B cell (primary cell): ENCODE measurements at regions not wholly inside any gene's neighbourhood (a gene's known extent, or its start where the extent isn't known, plus 50 kb on each side); places are given as distances from the start of the nearest gene placed in this dataset.

Experiments used
- ATAC-seq: fragments of 200-7000 bp; cut with Tn5 transposase; one replicate; pipeline ENCODE4 v1.10.0; 2021; ENCODE audit warnings: low read depth, mild to moderate bottlenecking, moderate number of reproducible peaks, moderate library complexity
- CTCF ChIA-PET: fragments of 350-600 bp; sonication (Branson Sonifier 250); formaldehyde crosslinking; loops from one replicate; lab custom pipeline; 2021; ENCODE audit warnings: antibody characterized with exemption, inconsistent platforms; lab: Charles Lee
- POLR2A ChIA-PET: fragments of 350-600 bp; sonication (Branson Sonifier 250); formaldehyde crosslinking; loops from one replicate; lab custom pipeline; 2021; ENCODE audit warnings: antibody characterized with exemption; lab: Charles Lee
- DNase-seq: peaks from one replicate; pipeline ENCODE4 v3.0.0; 2013
- H2AFZ ChIP-seq: 2 replicates; pipeline ENCODE4 v1.6.1; 2012; ENCODE audit warnings: mild to moderate bottlenecking, low read depth, low read length; ENCODE audit not compliant: insufficient read depth, poor library complexity, severe bottlenecking
- H3K27ac ChIP-seq, 2 donors: 1 replicate in 1 of 2; 2 replicates in 1 of 2; pipeline ENCODE4 v1.5.1; 2012 to 2013; ENCODE audit warnings: low read length in 2 of 2, mild to moderate bottlenecking in 2 of 2, moderate library complexity in 1 of 2
- H3K27me3 ChIP-seq, 4 experiments: fragments of 200-600 bp in 1 of 4; sonication (generic) in 1 of 4; replicated peaks in 1 of 4; 1 replicate in 2 of 4; 2 replicates in 2 of 4; pipeline versions ENCODE4 v1.6.1 to v1.7.0; 2013 to 2016; ENCODE audit warnings: low read length in 3 of 4, mild to moderate bottlenecking in 2 of 4, mixed read lengths in 1 of 4, moderate library complexity in 1 of 4; ENCODE audit not compliant: insufficient read depth in 4 of 4, control insufficient read depth in 3 of 4; ENCODE audit errors: control extremely low read depth in 1 of 4
- H3K36me3 ChIP-seq, 2 experiments: replicated peaks in 1 of 2; 1 replicate in 1 of 2; 2 replicates in 1 of 2; pipeline versions ENCODE4 v1.6.1 to v1.7.1; 2013; ENCODE audit warnings: low read length in 1 of 2; ENCODE audit not compliant: insufficient read depth in 2 of 2, control insufficient read depth in 1 of 2; ENCODE audit errors: control extremely low read depth in 1 of 2, extremely low read depth in 1 of 2
- H3K4me1 ChIP-seq, 2 donors: fragments of 200-600 bp in 1 of 2; sonication (generic) in 1 of 2; 1 replicate in 1 of 2; 2 replicates in 1 of 2; pipeline versions ENCODE4 v1.5.1 to v1.6.1; 2013 to 2017; ENCODE audit warnings: low read length in 2 of 2; ENCODE audit not compliant: control insufficient read depth in 2 of 2, insufficient read depth in 2 of 2
- H3K4me2 ChIP-seq: replicated peaks from 2 replicates; pipeline ENCODE3; 2012; ENCODE audit warnings: mild to moderate bottlenecking, low read depth, low read length; ENCODE audit not compliant: poor library complexity, severe bottlenecking
- H3K4me3 ChIP-seq, 5 experiments: fragments of 200-600 bp in 1 of 5; sonication (generic) in 1 of 5; 1 replicate in 3 of 5; 2 replicates in 2 of 5; pipeline versions ENCODE4 v1.5.1 to v1.7.0; 2011 to 2016; ENCODE audit warnings: low read length in 4 of 5, mild to moderate bottlenecking in 4 of 5, low read depth in 2 of 5, control low read depth in 1 of 5, moderate library complexity in 1 of 5; ENCODE audit not compliant: insufficient read depth in 1 of 5; ENCODE audit errors: control extremely low read depth in 1 of 5, extremely low read depth in 1 of 5
- H3K79me2 ChIP-seq: fragments of 200-600 bp; sonication (generic); one replicate; pipeline ENCODE4 v1.6.0; 2016; ENCODE audit warnings: low read length; ENCODE audit not compliant: control insufficient read depth, insufficient read depth
- H3K9ac ChIP-seq: fragments of 200-600 bp; sonication (generic); 2 replicates; pipeline ENCODE4 v1.6.1; 2017; ENCODE audit warnings: mild to moderate bottlenecking, low read length, moderate library complexity
- H3K9me3 ChIP-seq, 3 donors: one replicate each; pipeline versions ENCODE4 v1.6.1 to v1.7.1; 2013; ENCODE audit warnings: low read length in 2 of 3; ENCODE audit not compliant: control insufficient read depth in 2 of 3, insufficient read depth in 1 of 3; ENCODE audit errors: control extremely low read depth in 1 of 3
- H4K20me1 ChIP-seq: 2 replicates; pipeline ENCODE4 v1.6.0; 2012; ENCODE audit warnings: mild to moderate bottlenecking, low read length; ENCODE audit not compliant: insufficient read depth, control insufficient read depth, poor library complexity, severe bottlenecking
- H3K27ac Mint-ChIP-seq: one replicate; pipeline ENCODE4 v1.8.0; 2021; ENCODE audit warnings: mixed read lengths
- H3K27me3 Mint-ChIP-seq: one replicate; pipeline ENCODE4 v1.8.0; 2021; ENCODE audit warnings: mixed read lengths
- H3K4me1 Mint-ChIP-seq: one replicate; pipeline ENCODE4 v1.8.0; 2021; ENCODE audit warnings: mixed read lengths
- H3K4me3 Mint-ChIP-seq: one replicate; pipeline ENCODE4 v1.8.0; 2021; ENCODE audit warnings: mixed read lengths
- H3K9me3 Mint-ChIP-seq: one replicate; pipeline ENCODE4 v1.8.0; 2022; ENCODE audit warnings: mixed read lengths; ENCODE audit not compliant: insufficient read depth
- CTCF ChIP-seq: fragments of 200-600 bp; IDR thresholded peaks from one replicate; pipeline ENCODE4 v1.8.0; 2022; ENCODE audit warnings: antibody characterized with exemption, mild to moderate bottlenecking
- EZH2 ChIP-seq: IDR thresholded peaks from 2 replicates; pipeline ENCODE4 v1.6.1; 2012; ENCODE audit warnings: borderline replicate concordance, low read depth, mild to moderate bottlenecking, moderate library complexity, low read length; ENCODE audit not compliant: insufficient read depth, poor library complexity, severe bottlenecking
- WGBS: methylation state at CpG from one replicate; pipeline ENCODE4 v1.1.5; 2013; ENCODE audit warnings: missing lambda C conversion rate; ENCODE audit not compliant: insufficient coverage; 5-methylcytosine and 5-hydroxymethylcytosine counted together
- intact Hi-C: fragments of 100-400 bp; cut with micrococcal nuclease; formaldehyde crosslinking; loops from one replicate; pipeline ENCODE4 v1.10.0; 2022

DNA sequence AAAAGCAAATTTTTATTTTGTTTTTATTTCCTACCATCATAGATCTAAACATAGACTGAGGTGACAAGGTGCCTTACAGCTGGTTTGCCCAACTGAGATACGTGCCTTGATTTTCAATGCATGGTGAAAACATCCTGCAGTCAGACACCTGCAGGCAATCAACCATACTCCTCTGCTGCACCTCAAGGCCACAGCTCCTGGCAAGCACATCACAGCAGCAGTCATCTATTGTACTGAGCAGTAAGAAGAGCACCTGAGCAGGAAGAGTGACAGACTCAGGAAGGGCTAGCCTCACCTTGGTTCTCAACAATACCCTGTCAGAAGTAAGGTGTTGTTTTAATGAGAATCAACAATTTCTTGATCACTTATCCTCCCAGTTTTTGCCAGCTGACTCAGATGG, 1206.8 kb upstream of the NRXN1 start:
- Mint-ChIP-seq H3K4me1 (no peaks in the 10 kb centered on the region), H3K27me3 (no peaks in the 10 kb centered on the region), H3K4me3 (no peak overlapping the region), H3K27ac (no peak overlapping the region), H3K9me3 (peaks cover 2% of the 10 kb centered on the region)
- Histone ChIP-seq H3K27me3 (no peaks in the 10 kb centered on the region), H3K9ac (no peak overlapping the region), H3K27ac (no peak overlapping the region), H3K4me3 (no peak overlapping the region), H4K20me1 (no peaks in the 10 kb centered on the region), H2AFZ (no peak overlapping the region), H3K4me1 (no peaks in the 10 kb centered on the region), H3K79me2 (no peaks in the 10 kb centered on the region), H3K4me2 (no peak overlapping the region), H3K9me3 (peaks cover 0 to 3% (median 0%) of the 10 kb centered on the region in 3 donors), H3K36me3 (no peaks in the 10 kb centered on the region)
- ChIA-PET POLR2A (no interaction called here), CTCF (no interaction called here)
- intact Hi-C loops: no loop called here
- no peak for ATAC-seq
- WGBS: no CpG with 5 or more reads among the region's 1 CpG
- DNase-seq: no peak
- no peak for TF ChIP-seq EZH2
- TF ChIP-seq CTCF: no peak

GRCh38 chr2:52222128-52222527, 1190.2 kb upstream of the NRXN1 start:
- no peak overlapping the region for H3K4me2 ChIP-seq
- H3K4me1 Mint-ChIP-seq: no peaks in the 10 kb centered on the region
- H3K9me3 Mint-ChIP-seq: no peaks in the 10 kb centered on the region
- intact Hi-C loops: no loop called here
- CTCF ChIA-PET: no interaction called here
- no peaks in the 10 kb centered on the region for H4K20me1 ChIP-seq
- H3K27me3 Mint-ChIP-seq: no peaks in the 10 kb centered on the region
- no peak overlapping the region for H3K9ac ChIP-seq
- no CpG with 5 or more reads among the region's 2 CpGs for WGBS
- H3K36me3 ChIP-seq: no peaks in the 10 kb centered on the region
- no peaks in the 10 kb centered on the region for H3K79me2 ChIP-seq
- TF ChIP-seq EZH2 (no peak), CTCF (no peak)
- no peak overlapping the region for H3K4me3 Mint-ChIP-seq
- POLR2A ChIA-PET: no interaction called here
- no peak overlapping the region for H3K27ac Mint-ChIP-seq
- no peak overlapping the region for H3K27ac ChIP-seq
- no peaks in the 10 kb centered on the region for H3K4me1 ChIP-seq
- ATAC-seq (no peak), DNase-seq (no peak)
- no peaks in the 10 kb centered on the region for H3K9me3 ChIP-seq
- H3K4me3 ChIP-seq: no peak overlapping the region
- H2AFZ ChIP-seq: no peak overlapping the region
- no peaks in the 10 kb centered on the region for H3K27me3 ChIP-seq
